Type B pancreatic cell (in vitro differentiated cells): ENCODE measurements at regions not wholly inside any gene's neighbourhood (a gene's known extent, or its start where the extent isn't known, plus 50 kb on each side); places are given as distances from the start of the nearest gene placed in this dataset.

Experiments used
- DNase-seq: peaks from one replicate; pipeline ENCODE4 v3.0.0; 2021; ENCODE audit warnings: mixed read lengths; ENCODE audit not compliant: unreplicated experiment; ENCODE audit errors: extremely low spot score
- H3K27ac Mint-ChIP-seq: 2 replicates; pipeline ENCODE4 v1.8.0; 2021; ENCODE audit warnings: mild to moderate bottlenecking, mixed read lengths
- H3K27me3 Mint-ChIP-seq: 2 replicates; pipeline ENCODE4 v1.8.0; 2021; ENCODE audit warnings: mixed read lengths
- H3K36me3 Mint-ChIP-seq: 2 replicates; pipeline ENCODE4 v1.8.0; 2021; ENCODE audit warnings: mixed read lengths
- H3K4me1 Mint-ChIP-seq: one replicate; pipeline ENCODE4 v1.8.0; 2021; ENCODE audit warnings: mixed read lengths; ENCODE audit not compliant: unreplicated experiment
- H3K4me3 Mint-ChIP-seq: 2 replicates; pipeline ENCODE4 v1.8.0; 2021; ENCODE audit warnings: mild to moderate bottlenecking, mixed read lengths
- H3K9me3 Mint-ChIP-seq: 2 replicates; pipeline ENCODE4 v1.8.0; 2021; ENCODE audit warnings: mixed read lengths
- CTCF ChIP-seq: fragments of 200-600 bp; sonication (generic); conservative IDR thresholded peaks from 2 replicates; pipeline ENCODE4 v1.5.0; 2021; ENCODE audit warnings: antibody characterized with exemption, mild to moderate bottlenecking

GRCh38 chr17:72318131-72318530 lies 197.3 kb downstream of the SOX9 start:
- Mint-ChIP-seq H3K4me3 (no peak overlapping the region), H3K36me3 (peaks cover 9% of the 10 kb centered on the region), H3K27me3 (no peaks in the 10 kb centered on the region), H3K4me1 (peaks cover 10% of the 10 kb centered on the region), H3K27ac (no peak overlapping the region), H3K9me3 (no peaks in the 10 kb centered on the region)
- DNase-seq: no peak
- TF ChIP-seq CTCF: no peak

- Mint-ChIP-seq H3K4me1 (peaks cover 10% of the 10 kb centered on the region), H3K9me3 (peaks cover 12% of the 10 kb centered on the region), H3K27me3 (peaks cover 3% of the 10 kb centered on the region), H3K4me3 (no peak overlapping the region), H3K27ac (no peak overlapping the region), H3K36me3 (peaks cover 19% of the 10 kb centered on the region)
- no peak for DNase-seq
- no peak for TF ChIP-seq CTCF
Observed at GRCh38 chr17:72321896-72322295, 201.1 kb downstream of the SOX9 start.

GRCh38 chr17:72332367-72332766 lies 211.5 kb downstream of the SOX9 start:
- Mint-ChIP-seq H3K4me3 (no peak overlapping the region), H3K27me3 (no peaks in the 10 kb centered on the region), H3K4me1 (peaks cover 14% of the 10 kb centered on the region), H3K9me3 (no peaks in the 10 kb centered on the region), H3K36me3 (no peaks in the 10 kb centered on the region), H3K27ac (no peak overlapping the region)
- no peak for TF ChIP-seq CTCF
- no peak for DNase-seq

- no peak for TF ChIP-seq CTCF
- Mint-ChIP-seq H3K4me1 (peaks cover 25% of the 10 kb centered on the region), H3K27ac (no peak overlapping the region), H3K36me3 (no peaks in the 10 kb centered on the region), H3K9me3 (no peaks in the 10 kb centered on the region), H3K27me3 (no peaks in the 10 kb centered on the region), H3K4me3 (no peak overlapping the region)
- DNase-seq: no peak
Observed at GRCh38 chr17:72333570-72333969, 212.8 kb downstream of the SOX9 start.

DNA sequence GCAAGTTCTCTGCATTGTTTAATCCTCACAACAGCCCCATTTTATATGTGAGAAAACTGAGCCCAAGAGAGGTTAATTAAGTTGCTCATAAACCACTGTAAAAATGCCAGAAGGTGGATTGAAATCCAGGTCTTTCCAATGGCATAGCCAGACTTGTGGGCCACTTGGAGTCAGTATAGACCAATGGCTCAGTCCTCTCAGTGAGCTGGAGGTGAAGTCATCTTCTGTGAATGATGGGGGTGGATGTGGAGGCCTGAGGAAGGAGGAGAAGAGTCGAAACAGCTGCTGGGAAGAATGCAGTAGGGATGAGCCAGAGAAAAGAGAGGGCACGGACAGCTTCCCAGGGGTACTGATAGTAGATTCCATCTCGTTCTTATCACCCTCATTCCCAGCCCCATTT lies 213.4 kb downstream of the SOX9 start:
- Mint-ChIP-seq H3K4me3 (no peak overlapping the region), H3K27me3 (no peaks in the 10 kb centered on the region), H3K36me3 (no peaks in the 10 kb centered on the region), H3K27ac (no peak overlapping the region), H3K4me1 (peaks cover 31% of the 10 kb centered on the region), H3K9me3 (no peaks in the 10 kb centered on the region)
- no peak for DNase-seq
- TF ChIP-seq CTCF: no peak
